Colonic mucosa (tissue), 4 donors: ENCODE measurements at regions not wholly inside any gene's neighbourhood (a gene's known extent, or its start where the extent isn't known, plus 50 kb on each side); places are given as distances from the start of the nearest gene placed in this dataset.

Experiments used
- DNase-seq: peaks from one replicate; pipeline ENCODE4 v3.0.0-alpha.2; 2020
- H3K27ac ChIP-seq: fragments of 200-600 bp; one replicate; pipeline ENCODE4 v1.8.0; 2021
- H3K27me3 ChIP-seq: fragments of 200-600 bp; one replicate; pipeline ENCODE4 v1.8.0; 2021
- H3K36me3 ChIP-seq: fragments of 200-600 bp; one replicate; pipeline ENCODE4 v1.8.0; 2021
- H3K4me1 ChIP-seq: fragments of 200-600 bp; one replicate; pipeline ENCODE4 v1.8.0; 2021; ENCODE audit warnings: mild to moderate bottlenecking
- H3K4me3 ChIP-seq: fragments of 200-600 bp; one replicate; pipeline ENCODE4 v1.8.0; 2021
- H3K9ac ChIP-seq, 2 donors: one replicate each; pipeline ENCODE4 v1.7.0; 2013; ENCODE audit warnings: control low read depth in 2 of 2, low read depth in 2 of 2, low read length in 2 of 2
- H3K9me3 ChIP-seq: fragments of 200-600 bp; one replicate; pipeline ENCODE4 v1.8.0; 2021
- intact Hi-C: fragments of 100-400 bp; cut with DNase I; formaldehyde crosslinking; loops from one replicate; pipeline ENCODE4 v1.14.1; 2022
- TF ChIP-seq, protein P1 (sequence below): fragments of 200-600 bp; IDR thresholded peaks from one replicate; pipeline ENCODE4 v1.8.0; 2022; ENCODE audit warnings: antibody characterized with exemption, mild to moderate bottlenecking
- donor health status: healthy.
- donor health status: DM: no; HTN: no; CAD: no.
- donor health status: DM: no; HTN: no; CAD: no.

DNA sequence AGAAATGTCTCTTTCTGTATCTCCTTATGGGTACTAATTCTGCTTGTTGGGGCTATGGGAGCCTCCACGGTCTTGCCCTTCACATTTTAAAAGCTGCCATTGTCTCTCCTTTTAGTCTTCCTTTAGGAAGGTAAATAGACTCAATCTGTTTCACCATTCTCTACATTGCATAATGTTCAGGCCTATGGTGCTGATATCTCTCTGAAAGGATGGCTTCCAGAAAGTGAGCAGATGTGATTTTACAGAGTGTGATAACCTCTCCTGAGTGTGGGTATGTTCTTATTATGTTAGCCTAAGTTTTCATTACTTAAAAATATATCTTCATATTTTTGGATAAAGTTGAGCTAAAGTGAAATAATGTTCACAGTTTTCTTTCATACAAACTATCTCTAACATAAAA is 254.0 kb upstream of the PITX2 start:
- Histone ChIP-seq H3K9me3 (no peaks in the 10 kb centered on the region), H3K4me3 (no peak overlapping the region), H3K27me3 (no peaks in the 10 kb centered on the region), H3K4me1 (no peaks in the 10 kb centered on the region), H3K27ac (no peak overlapping the region), H3K36me3 (no peaks in the 10 kb centered on the region), H3K9ac (no peak overlapping the region)
- no peak for DNase-seq
- intact Hi-C loops, result no loop called here
- TF ChIP-seq, protein P1, sequence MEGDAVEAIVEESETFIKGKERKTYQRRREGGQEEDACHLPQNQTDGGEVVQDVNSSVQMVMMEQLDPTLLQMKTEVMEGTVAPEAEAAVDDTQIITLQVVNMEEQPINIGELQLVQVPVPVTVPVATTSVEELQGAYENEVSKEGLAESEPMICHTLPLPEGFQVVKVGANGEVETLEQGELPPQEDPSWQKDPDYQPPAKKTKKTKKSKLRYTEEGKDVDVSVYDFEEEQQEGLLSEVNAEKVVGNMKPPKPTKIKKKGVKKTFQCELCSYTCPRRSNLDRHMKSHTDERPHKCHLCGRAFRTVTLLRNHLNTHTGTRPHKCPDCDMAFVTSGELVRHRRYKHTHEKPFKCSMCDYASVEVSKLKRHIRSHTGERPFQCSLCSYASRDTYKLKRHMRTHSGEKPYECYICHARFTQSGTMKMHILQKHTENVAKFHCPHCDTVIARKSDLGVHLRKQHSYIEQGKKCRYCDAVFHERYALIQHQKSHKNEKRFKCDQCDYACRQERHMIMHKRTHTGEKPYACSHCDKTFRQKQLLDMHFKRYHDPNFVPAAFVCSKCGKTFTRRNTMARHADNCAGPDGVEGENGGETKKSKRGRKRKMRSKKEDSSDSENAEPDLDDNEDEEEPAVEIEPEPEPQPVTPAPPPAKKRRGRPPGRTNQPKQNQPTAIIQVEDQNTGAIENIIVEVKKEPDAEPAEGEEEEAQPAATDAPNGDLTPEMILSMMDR, result no peak

DNA sequence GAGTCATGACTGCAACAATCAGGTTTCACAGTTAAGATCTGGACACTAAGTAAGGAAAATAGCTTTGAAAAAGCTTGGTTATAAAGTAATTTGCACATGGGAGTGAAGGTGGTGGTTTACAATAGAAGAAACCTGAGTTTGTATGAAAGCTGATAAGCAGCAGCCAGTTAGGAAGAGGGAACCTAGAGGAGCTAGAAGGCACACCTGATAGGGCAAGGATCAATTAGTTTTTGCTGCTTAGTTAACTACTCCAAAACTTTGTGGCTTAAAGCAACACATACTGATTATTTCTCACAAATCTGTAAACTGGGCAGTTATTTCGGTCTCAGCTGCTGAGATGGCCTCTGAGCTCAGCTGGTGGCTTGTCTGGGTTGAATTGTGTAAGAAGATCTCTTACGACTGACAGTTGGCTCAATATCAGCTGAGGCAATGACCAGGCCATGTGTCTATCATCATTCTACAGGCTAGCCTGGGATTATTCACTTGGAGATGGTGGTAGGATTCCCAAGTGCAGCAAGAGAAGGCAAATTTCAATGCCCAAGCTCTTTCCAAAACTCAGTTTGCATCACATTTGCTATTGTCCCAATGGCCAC is 255.0 kb upstream of the PITX2 start:
- no peak overlapping the region for H3K27ac ChIP-seq
- DNase-seq, result no peak
- TF ChIP-seq, protein P1, result no peak
- intact Hi-C loops, result no loop called here
- no peak overlapping the region for H3K9ac ChIP-seq
- H3K4me1 ChIP-seq, result no peaks in the 10 kb centered on the region
- no peaks in the 10 kb centered on the region for H3K27me3 ChIP-seq
- H3K9me3 ChIP-seq, result no peaks in the 10 kb centered on the region
- H3K36me3 ChIP-seq, result no peaks in the 10 kb centered on the region
- H3K4me3 ChIP-seq, result no peak overlapping the region

DNA sequence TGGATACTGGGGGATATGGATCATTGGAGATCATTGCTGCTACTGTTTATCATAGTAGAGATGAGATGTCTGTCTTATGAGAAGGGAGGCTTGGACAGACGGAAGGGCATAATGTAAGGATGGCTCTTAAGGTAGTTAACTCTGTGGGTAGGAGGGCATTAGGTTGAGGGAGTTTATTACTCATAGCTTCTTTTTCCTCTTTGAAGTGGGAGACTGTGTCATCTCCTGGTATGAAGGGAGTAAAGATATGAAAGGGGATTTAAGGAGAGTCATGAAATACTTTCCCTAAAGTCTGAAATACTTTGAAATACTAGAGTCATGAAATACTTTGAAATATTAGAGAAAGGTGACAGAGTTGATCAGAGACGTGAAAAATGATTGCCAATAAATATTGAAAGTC is 255.5 kb upstream of the PITX2 start:
- no peak overlapping the region for H3K9ac ChIP-seq
- no peaks in the 10 kb centered on the region for H3K36me3 ChIP-seq
- no peaks in the 10 kb centered on the region for H3K9me3 ChIP-seq
- H3K4me3 ChIP-seq, result no peak overlapping the region
- no peaks in the 10 kb centered on the region for H3K27me3 ChIP-seq
- H3K4me1 ChIP-seq, result no peaks in the 10 kb centered on the region
- DNase-seq, result no peak
- intact Hi-C loops, result no loop called here
- TF ChIP-seq, protein P1, result no peak
- H3K27ac ChIP-seq, result no peak overlapping the region

DNA sequence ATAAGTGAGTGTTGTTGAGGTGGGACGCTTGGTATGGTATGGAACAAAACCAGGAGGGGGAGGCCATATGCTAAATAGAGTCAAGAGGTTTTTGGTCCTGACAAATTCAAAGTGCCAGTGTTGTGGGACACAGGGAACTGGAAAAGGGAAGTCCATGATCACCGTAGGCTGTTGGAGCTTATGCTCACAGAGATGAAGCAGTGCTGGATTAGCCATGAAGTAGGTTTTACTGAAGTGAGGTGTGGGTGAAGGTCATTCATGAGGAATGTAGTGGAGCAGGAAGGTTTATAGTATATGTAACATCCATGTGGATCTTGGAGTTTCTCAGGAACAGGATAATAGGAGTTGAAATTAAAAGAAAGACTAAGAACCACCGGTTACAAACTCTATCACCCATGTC is 256.1 kb upstream of the PITX2 start:
- intact Hi-C loops, result no loop called here
- no peak overlapping the region for H3K27ac ChIP-seq
- H3K36me3 ChIP-seq, result no peaks in the 10 kb centered on the region
- H3K9me3 ChIP-seq, result no peaks in the 10 kb centered on the region
- no peaks in the 10 kb centered on the region for H3K4me1 ChIP-seq
- no peak overlapping the region for H3K9ac ChIP-seq
- DNase-seq, result no peak
- TF ChIP-seq, protein P1, result no peak
- H3K4me3 ChIP-seq, result no peak overlapping the region
- H3K27me3 ChIP-seq, result no peaks in the 10 kb centered on the region

DNA sequence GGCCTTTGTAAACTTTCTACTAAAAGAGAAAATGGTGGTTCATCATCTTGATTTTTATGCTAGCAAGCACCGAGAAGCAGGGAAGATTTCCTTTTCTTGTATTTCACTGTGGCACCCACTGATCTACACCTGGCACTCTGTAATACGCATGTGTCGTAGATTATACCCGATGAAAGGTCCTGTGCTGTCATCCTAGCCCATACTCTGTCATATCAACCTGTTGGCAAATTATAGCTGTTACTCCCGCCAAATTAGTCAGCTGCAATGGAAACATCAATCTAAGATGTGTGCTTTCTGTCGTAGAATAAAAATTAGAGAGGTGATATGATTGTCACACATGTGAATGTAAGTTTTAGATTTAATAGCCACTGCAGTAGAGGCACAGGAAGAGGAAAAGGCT is 263.4 kb upstream of the PITX2 start:
- H3K27ac ChIP-seq, result no peak overlapping the region
- no peaks in the 10 kb centered on the region for H3K36me3 ChIP-seq
- TF ChIP-seq, protein P1, result no peak
- H3K9me3 ChIP-seq, result no peaks in the 10 kb centered on the region
- no peak overlapping the region for H3K9ac ChIP-seq
- H3K27me3 ChIP-seq, result no peaks in the 10 kb centered on the region
- intact Hi-C loops, result no loop called here
- no peak overlapping the region for H3K4me3 ChIP-seq
- no peaks in the 10 kb centered on the region for H3K4me1 ChIP-seq
- DNase-seq, result no peak
